HepG2 (cell line): ENCODE measurements at regions not wholly inside any gene's neighbourhood (a gene's known extent, or its start where the extent isn't known, plus 50 kb on each side); places are given as distances from the start of the nearest gene placed in this dataset.

ENCODE experiments used
- ATAC-seq: fragments of 200-7000 bp; cut with Tn5 transposase; 3 replicates; pipeline ENCODE4 v1.9.1; 2020; ENCODE audit warnings: mild to moderate bottlenecking, moderate library complexity
- BruUV-seq: library from RNA; stranded (reverse); fragments of 400-500 nt; replicated peaks from 2 replicates; lab custom pipeline; 2021; lab: Mats Ljungman, UMichigan
- CTCF ChIA-PET: fragments of 300-600 bp; formaldehyde crosslinking; extraction: SDS; loops from one replicate; lab custom pipeline; 2021; ENCODE audit warnings: low total read pairs, inconsistent platforms, low intra/inter-chr PET ratio; lab: Yijun Ruan, JAX
- POLR2A ChIA-PET: fragments of 350-600 bp; sonication (Branson Sonifier 250); formaldehyde crosslinking; loops from one replicate; lab custom pipeline; 2020; ENCODE audit warnings: antibody characterized with exemption, inconsistent platforms; lab: Yijun Ruan, JAX
- DNase-seq: peaks from one replicate; pipeline ENCODE4 v3.0.0-alpha.2; 2015; ENCODE audit warnings: low spot score
- FAIRE-seq: peaks from 3 replicates; lab custom pipeline; 2011; peaks lifted over from hg19 to GRCh38; lab: Jason Lieb, UNC
- H2AFZ ChIP-seq: one replicate; pipeline ENCODE4 v1.6.1; 2011; ENCODE audit warnings: low read length, inconsistent platforms
- H3K27ac ChIP-seq: fragments of 300-600 bp; 3 replicates; pipeline ENCODE4 v1.8.0; 2011; ENCODE audit warnings: mixed run types, mild to moderate bottlenecking, mixed read lengths, low read length, inconsistent platforms; ENCODE audit not compliant: insufficient read depth; ENCODE audit errors: extremely low read length
- H3K27me3 ChIP-seq, 2 experiments: fragments of 200-600 bp in 1 of 2; 2 replicates in 1 of 2; 3 replicates in 1 of 2; pipeline versions ENCODE4 v1.6.0 to v1.8.0; 2011; ENCODE audit warnings: low read length in 2 of 2, mild to moderate bottlenecking in 2 of 2, moderate library complexity in 2 of 2, inconsistent platforms in 1 of 2; ENCODE audit not compliant: insufficient read depth in 2 of 2, control insufficient read depth in 1 of 2
- H3K36me3 ChIP-seq, 2 experiments: fragments of 200-600 bp in 1 of 2; replicated peaks in 1 of 2; 2 replicates in 1 of 2; 3 replicates in 1 of 2; pipeline versions ENCODE4 v1.5.1 to v1.8.0; 2011; ENCODE audit warnings: low read length in 2 of 2, inconsistent platforms in 1 of 2; ENCODE audit not compliant: insufficient read depth in 2 of 2, control insufficient read depth in 1 of 2
- H3K4me1 ChIP-seq: 2 replicates; pipeline ENCODE4 v1.5.1; 2012; ENCODE audit warnings: low read length, inconsistent platforms; ENCODE audit not compliant: insufficient read depth
- H3K4me2 ChIP-seq: 2 replicates; pipeline ENCODE4 v1.6.0; 2011; ENCODE audit warnings: low read depth, low read length, inconsistent platforms
- H3K4me3 ChIP-seq, 3 experiments: fragments of 200-600 bp in 1 of 3; sonication (generic), shearing (Covaris generic) in 1 of 3; replicated peaks in 1 of 3; 2 replicates each; pipeline ENCODE4 v1.5.1; 2011 to 2016; ENCODE audit warnings: low read length in 3 of 3, inconsistent platforms in 2 of 3, low read depth in 2 of 3, mild to moderate bottlenecking in 2 of 3, control low read depth in 1 of 3, mixed read lengths in 1 of 3; ENCODE audit not compliant: insufficient read depth in 1 of 3
- H3K79me2 ChIP-seq: one replicate; pipeline ENCODE4 v1.6.1; 2011; ENCODE audit warnings: low read length, inconsistent platforms; ENCODE audit not compliant: insufficient read depth
- H3K9ac ChIP-seq: 2 replicates; pipeline ENCODE4 v1.6.0; 2011; ENCODE audit warnings: mild to moderate bottlenecking, low read depth, low read length, inconsistent platforms; ENCODE audit not compliant: insufficient read depth
- H3K9me3 ChIP-seq: 2 replicates; pipeline ENCODE4 v1.5.1; 2012; ENCODE audit warnings: mild to moderate bottlenecking, low read length
- H4K20me1 ChIP-seq: 2 replicates; pipeline ENCODE4 v1.6.0; 2011; ENCODE audit warnings: inconsistent platforms, mild to moderate bottlenecking, low read length, moderate library complexity; ENCODE audit not compliant: insufficient read depth
- EZH2 ChIP-seq: conservative IDR thresholded peaks from 2 replicates; pipeline ENCODE4 v1.6.1; 2012; ENCODE audit warnings: mild to moderate bottlenecking, low read depth, low read length, moderate library complexity
- PITX1 ChIP-seq: sonication (generic); formaldehyde crosslinking; IDR thresholded peaks from 2 replicates; pipeline ENCODE4 v1.5.1; 2020; ENCODE audit warnings: mild to moderate bottlenecking, missing genetic modification reagents
- PLRG1 ChIP-seq: fragments of 450-650 bp; conservative IDR thresholded peaks from 2 replicates; pipeline ENCODE4 v1.6.1; 2016
- ZBTB21 ChIP-seq: sonication (generic); formaldehyde crosslinking; IDR thresholded peaks from 2 replicates; pipeline ENCODE4 v1.4.0; 2020; ENCODE audit warnings: missing genetic modification reagents
- ZBTB33 ChIP-seq: sonication (generic); formaldehyde crosslinking; IDR thresholded peaks from 2 replicates; pipeline ENCODE4 v1.4.0; 2020; ENCODE audit warnings: missing genetic modification reagents
- ZC3H4 ChIP-seq: sonication (generic); formaldehyde crosslinking; IDR thresholded peaks from 2 replicates; pipeline ENCODE4 v1.4.0; 2020; ENCODE audit warnings: missing genetic modification reagents, borderline replicate concordance
- ZNF549 ChIP-seq: sonication (generic); formaldehyde crosslinking; IDR thresholded peaks from 2 replicates; pipeline ENCODE4 v1.5.0; 2020; ENCODE audit warnings: missing genetic modification reagents
- ZNF563 ChIP-seq: sonication (generic); formaldehyde crosslinking; IDR thresholded peaks from 2 replicates; pipeline ENCODE4 v1.8.0; 2022; ENCODE audit warnings: mild to moderate bottlenecking, moderate library complexity, missing genetic modification reagents
- ZNF615 ChIP-seq: sonication (generic); formaldehyde crosslinking; IDR thresholded peaks from 2 replicates; pipeline ENCODE4 v1.5.0; 2020; ENCODE audit warnings: mild to moderate bottlenecking, missing genetic modification reagents, borderline replicate concordance
- ZSCAN21 ChIP-seq: sonication (generic); formaldehyde crosslinking; IDR thresholded peaks from 2 replicates; pipeline ENCODE4 v1.8.0; 2022; ENCODE audit warnings: mild to moderate bottlenecking, missing genetic modification reagents, moderate library complexity, borderline replicate concordance
- WGBS: methylation state at CpG from one replicate; pipeline ENCODE4 v1.1.6; 2017; ENCODE audit warnings: low lambda C conversion rate; 5-methylcytosine and 5-hydroxymethylcytosine counted together
- in situ Hi-C: cut with HindIII; loops from 2 replicates; pipeline ENCODE4 v1.10.0; 2017; ENCODE audit warnings: low pct_unique_long_range_greater_than_20kb; ENCODE audit not compliant: extremely low pct_ligation_motif_present
- intact Hi-C: fragments of 100-400 bp; cut with micrococcal nuclease; formaldehyde crosslinking; loops from one replicate; pipeline ENCODE4 v1.10.0; 2022; ENCODE audit not compliant: unreplicated experiment
- TF ChIP-seq, protein P1 (sequence below): sonication (generic); formaldehyde crosslinking; IDR thresholded peaks from 2 replicates; pipeline ENCODE4 v1.4.0; 2020; ENCODE audit warnings: mild to moderate bottlenecking, missing genetic modification reagents
- TF ChIP-seq, protein P2 (sequence below): sonication (generic); formaldehyde crosslinking; IDR thresholded peaks from 2 replicates; pipeline ENCODE4 v1.5.0; 2020; ENCODE audit warnings: mild to moderate bottlenecking, missing genetic modification reagents

DNA sequence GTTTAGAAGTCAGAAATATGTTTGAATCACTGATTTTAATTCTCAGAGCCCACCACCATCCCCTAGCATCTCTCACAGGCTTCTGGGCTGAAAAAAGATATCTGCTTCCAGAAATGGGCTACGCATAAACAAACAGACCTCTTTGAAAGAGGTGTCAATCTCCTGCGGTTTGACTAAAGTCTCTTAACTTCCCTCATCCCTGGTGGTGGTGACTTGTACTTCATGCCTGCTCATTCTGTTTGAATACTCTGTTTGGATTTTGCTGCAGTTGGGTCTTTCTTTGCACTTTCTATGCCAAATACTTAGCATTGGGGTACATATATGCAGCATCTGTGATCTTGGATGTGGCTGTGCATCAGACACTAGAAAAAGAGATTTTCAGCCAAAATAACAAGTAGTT, 157.2 kb upstream of the ATP10B start (continued):
- TF ChIP-seq, protein P1, sequence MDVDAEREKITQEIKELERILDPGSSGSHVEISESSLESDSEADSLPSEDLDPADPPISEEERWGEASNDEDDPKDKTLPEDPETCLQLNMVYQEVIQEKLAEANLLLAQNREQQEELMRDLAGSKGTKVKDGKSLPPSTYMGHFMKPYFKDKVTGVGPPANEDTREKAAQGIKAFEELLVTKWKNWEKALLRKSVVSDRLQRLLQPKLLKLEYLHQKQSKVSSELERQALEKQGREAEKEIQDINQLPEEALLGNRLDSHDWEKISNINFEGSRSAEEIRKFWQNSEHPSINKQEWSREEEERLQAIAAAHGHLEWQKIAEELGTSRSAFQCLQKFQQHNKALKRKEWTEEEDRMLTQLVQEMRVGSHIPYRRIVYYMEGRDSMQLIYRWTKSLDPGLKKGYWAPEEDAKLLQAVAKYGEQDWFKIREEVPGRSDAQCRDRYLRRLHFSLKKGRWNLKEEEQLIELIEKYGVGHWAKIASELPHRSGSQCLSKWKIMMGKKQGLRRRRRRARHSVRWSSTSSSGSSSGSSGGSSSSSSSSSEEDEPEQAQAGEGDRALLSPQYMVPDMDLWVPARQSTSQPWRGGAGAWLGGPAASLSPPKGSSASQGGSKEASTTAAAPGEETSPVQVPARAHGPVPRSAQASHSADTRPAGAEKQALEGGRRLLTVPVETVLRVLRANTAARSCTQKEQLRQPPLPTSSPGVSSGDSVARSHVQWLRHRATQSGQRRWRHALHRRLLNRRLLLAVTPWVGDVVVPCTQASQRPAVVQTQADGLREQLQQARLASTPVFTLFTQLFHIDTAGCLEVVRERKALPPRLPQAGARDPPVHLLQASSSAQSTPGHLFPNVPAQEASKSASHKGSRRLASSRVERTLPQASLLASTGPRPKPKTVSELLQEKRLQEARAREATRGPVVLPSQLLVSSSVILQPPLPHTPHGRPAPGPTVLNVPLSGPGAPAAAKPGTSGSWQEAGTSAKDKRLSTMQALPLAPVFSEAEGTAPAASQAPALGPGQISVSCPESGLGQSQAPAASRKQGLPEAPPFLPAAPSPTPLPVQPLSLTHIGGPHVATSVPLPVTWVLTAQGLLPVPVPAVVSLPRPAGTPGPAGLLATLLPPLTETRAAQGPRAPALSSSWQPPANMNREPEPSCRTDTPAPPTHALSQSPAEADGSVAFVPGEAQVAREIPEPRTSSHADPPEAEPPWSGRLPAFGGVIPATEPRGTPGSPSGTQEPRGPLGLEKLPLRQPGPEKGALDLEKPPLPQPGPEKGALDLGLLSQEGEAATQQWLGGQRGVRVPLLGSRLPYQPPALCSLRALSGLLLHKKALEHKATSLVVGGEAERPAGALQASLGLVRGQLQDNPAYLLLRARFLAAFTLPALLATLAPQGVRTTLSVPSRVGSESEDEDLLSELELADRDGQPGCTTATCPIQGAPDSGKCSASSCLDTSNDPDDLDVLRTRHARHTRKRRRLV (CRISPR knock-in tag) = no peak
- TF ChIP-seq ZBTB33 = no peak
- TF ChIP-seq ZC3H4 = no peak
- TF ChIP-seq ZNF615 (CRISPR knock-in tag) = no peak
- no peak for TF ChIP-seq ZNF563 (CRISPR knock-in tag)
- TF ChIP-seq, all 625 proteins: peak for 0

GRCh38 chr5:161007879-161008278, 155.9 kb upstream of the ATP10B start:
- ChIA-PET CTCF (no interaction called here), POLR2A (no interaction called here)
- no peak for ATAC-seq
- Histone ChIP-seq H3K9ac (no peak overlapping the region), H3K4me2 (no peak overlapping the region), H3K4me1 (no peaks in the 10 kb centered on the region), H3K9me3 (peaks cover 14% of the 10 kb centered on the region), H3K4me3 (no peak overlapping the region), H3K79me2 (no peaks in the 10 kb centered on the region), H3K27ac (no peak overlapping the region), H4K20me1 (no peaks in the 10 kb centered on the region), H2AFZ (no peak overlapping the region), H3K27me3 (no peaks in the 10 kb centered on the region), H3K36me3 (no peaks in the 10 kb centered on the region)
- no peak for FAIRE-seq
- no TSS peak for BruUV-seq
- DNase-seq = no peak
- in situ Hi-C loops = no loop called here
- whole genome bisulfite sequencing = 0% methylated on average over 2 of the region's 2 CpGs
- intact Hi-C loops = no loop called here
- TF ChIP-seq ZNF549 (CRISPR knock-in tag) (no peak), PITX1 (CRISPR knock-in tag) (no peak), PLRG1 (no peak), ZSCAN21 (CRISPR knock-in tag) (no peak), EZH2 (no peak), ZBTB21 (CRISPR knock-in tag) (no peak)
- TF ChIP-seq, protein P2, sequence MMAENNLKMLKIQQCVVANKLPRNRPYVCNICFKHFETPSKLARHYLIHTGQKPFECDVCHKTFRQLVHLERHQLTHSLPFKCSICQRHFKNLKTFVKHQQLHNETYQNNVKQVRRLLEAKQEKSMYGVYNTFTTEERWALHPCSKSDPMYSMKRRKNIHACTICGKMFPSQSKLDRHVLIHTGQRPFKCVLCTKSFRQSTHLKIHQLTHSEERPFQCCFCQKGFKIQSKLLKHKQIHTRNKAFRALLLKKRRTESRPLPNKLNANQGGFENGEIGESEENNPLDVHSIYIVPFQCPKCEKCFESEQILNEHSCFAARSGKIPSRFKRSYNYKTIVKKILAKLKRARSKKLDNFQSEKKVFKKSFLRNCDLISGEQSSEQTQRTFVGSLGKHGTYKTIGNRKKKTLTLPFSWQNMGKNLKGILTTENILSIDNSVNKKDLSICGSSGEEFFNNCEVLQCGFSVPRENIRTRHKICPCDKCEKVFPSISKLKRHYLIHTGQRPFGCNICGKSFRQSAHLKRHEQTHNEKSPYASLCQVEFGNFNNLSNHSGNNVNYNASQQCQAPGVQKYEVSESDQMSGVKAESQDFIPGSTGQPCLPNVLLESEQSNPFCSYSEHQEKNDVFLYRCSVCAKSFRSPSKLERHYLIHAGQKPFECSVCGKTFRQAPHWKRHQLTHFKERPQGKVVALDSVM (CRISPR knock-in tag) = no peak
